ENCODE measurements at regions not wholly inside any gene's neighbourhood (a gene's known extent, or its start where the extent isn't known, plus 50 kb on each side); places are given as distances from the start of the nearest gene placed in this dataset.
A peak's percentile ranks its signal among the peaks of the same experiment; 100 is the strongest.

DNA sequence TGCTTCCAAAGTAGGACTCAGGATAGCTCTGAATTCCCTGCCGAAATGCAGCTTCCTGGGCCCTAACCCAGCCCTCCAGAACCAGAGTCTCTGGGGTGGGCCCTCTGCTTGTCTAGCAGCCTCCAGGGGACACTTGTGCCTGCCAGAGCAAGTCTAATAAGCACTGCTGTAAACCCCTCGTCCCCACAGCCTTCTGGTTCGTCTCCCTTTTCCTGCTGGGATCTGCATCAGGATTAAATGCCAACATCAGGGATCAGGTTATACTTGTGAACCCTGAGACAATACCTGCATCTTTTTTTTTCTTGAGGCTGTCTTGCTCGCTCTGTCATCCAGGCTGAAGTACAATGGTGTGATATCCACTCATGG, 282.0 kb downstream of the SEC14L1 start:
- intact Hi-C loops (cut with micrococcal nuclease) = no loop called here
- Mint-ChIP-seq H3K27ac (peak overlapping the region; percentile 41), H3K36me3 (ENCODE audit: low read depth) (no peaks in the 10 kb centered on the region), H3K9me3 (no peaks in the 10 kb centered on the region), H3K4me1 (ENCODE audit: low read depth) (peaks cover 60% of the 10 kb centered on the region), H3K4me3 (no peak overlapping the region), H3K27me3 (ENCODE audit: low read depth) (no peaks in the 10 kb centered on the region)
- no peak for DNase-seq
- CTCF ChIA-PET = interaction anchor here (1.2 to 2.5 kb wide), 3 partner anchors 13 to 31 kb away, joined by 3 to 17 read pairs (median 8); no protein-coding TSS in a partner anchor

DNA sequence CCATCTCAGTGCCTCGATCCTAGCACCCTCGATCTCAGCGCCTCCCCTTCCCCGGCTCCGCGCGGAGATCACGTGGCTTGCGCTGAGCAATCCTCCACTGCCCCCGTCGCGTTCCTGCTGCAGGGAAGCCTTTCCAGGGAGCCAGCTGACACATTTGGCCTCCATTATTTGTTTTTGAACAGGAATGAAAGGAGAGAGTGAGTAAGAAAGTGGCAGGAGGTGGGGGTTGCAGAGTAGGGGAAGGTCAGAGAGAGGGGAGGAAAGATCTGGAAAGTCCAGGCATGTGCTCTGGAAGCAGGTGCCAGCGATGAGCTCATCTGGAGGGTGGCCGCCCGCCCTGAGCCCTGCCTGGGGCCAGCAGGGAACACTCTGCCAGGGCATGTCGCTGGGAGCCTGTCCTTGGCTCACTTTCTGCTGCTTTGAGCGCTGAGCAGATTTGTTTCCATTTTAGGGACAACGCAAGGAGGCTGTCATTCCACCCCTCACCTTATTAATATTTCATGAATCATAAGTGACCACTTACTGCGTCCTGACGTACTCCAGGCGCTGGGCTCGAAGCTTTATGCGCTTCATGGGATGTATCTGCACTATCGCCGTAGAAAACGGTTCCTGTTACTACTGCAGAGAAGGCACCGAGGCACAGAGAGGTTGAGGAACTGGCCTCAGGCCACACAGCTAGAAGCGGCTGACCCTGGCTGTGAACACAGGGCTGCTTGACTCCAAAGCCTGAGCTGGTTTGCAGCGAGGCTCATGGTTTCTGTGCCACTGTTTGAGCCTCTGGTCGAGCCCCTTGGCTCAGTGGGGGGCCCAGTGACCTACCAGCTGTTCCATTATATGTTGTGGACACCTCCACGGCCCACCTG, 283.1 kb downstream of the SEC14L1 start:
- DNase-seq = no peak
- H3K9me3 Mint-ChIP-seq = no peaks in the 10 kb centered on the region
- no peaks in the 10 kb centered on the region for H3K27me3 Mint-ChIP-seq (ENCODE audit: low read depth)
- no peaks in the 10 kb centered on the region for H3K36me3 Mint-ChIP-seq (ENCODE audit: low read depth)
- H3K27ac Mint-ChIP-seq = no peak overlapping the region
- CTCF ChIA-PET = interaction anchor here (0.6 to 3.3 kb wide), 3 partner anchors 14 to 36 kb away, joined by 4 to 15 read pairs (median 8); no protein-coding TSS in a partner anchor
- H3K4me1 Mint-ChIP-seq (ENCODE audit: low read depth) = peaks cover 71% of the 10 kb centered on the region
- H3K4me3 Mint-ChIP-seq = no peak overlapping the region
- intact Hi-C loops (cut with micrococcal nuclease) = no loop called here

DNA sequence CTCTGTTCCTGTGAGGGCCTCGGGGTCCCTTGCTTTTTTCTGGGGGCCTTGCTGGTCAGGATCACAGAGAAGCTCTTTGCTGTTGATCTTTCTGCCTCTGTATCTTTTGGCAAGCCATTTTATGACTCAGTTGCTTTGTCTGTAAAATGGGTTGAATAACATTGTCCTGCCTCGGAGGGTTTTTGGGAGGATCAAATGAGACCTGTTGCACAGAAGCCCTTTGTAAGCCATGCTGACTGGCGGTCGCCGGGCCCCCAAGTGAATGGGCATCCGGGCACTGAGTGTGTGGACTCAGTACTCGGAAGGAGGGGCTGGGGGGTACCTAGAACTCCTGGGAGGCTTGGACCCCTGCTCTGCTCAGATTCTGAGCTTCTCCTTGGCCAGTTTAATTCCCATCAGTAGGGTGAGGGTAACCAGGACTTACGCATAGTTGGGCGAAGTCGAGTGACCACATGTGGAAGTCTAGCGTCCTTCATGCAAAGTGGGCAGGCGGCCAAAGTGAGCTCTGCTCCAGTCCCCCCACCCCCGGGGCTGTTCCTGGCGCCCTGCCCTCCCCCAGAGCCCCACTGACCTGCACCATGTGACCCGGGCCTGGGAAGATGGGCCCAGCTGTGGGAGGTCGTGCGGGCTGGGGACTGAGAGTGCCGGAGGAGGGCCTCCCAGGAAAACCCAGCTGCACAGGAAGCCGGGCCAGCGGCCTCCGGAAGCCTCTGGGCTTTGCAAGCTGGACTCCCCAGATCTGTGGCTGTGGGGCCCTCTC, 284.0 kb downstream of the SEC14L1 start:
- Mint-ChIP-seq H3K4me1 (ENCODE audit: low read depth) (peaks cover 75% of the 10 kb centered on the region), H3K4me3 (no peak overlapping the region), H3K9me3 (no peaks in the 10 kb centered on the region), H3K27me3 (ENCODE audit: low read depth) (no peaks in the 10 kb centered on the region), H3K36me3 (ENCODE audit: low read depth) (no peaks in the 10 kb centered on the region), H3K27ac (peak overlapping the region; percentile 30)
- DNase-seq = no peak
- CTCF ChIA-PET = interaction anchor here (0.7 to 3.3 kb wide), 3 partner anchors 12 to 24 kb away, joined by 3 to 15 read pairs (median 8); no protein-coding TSS in a partner anchor
- intact Hi-C loops (cut with micrococcal nuclease) = no loop called here

DNA sequence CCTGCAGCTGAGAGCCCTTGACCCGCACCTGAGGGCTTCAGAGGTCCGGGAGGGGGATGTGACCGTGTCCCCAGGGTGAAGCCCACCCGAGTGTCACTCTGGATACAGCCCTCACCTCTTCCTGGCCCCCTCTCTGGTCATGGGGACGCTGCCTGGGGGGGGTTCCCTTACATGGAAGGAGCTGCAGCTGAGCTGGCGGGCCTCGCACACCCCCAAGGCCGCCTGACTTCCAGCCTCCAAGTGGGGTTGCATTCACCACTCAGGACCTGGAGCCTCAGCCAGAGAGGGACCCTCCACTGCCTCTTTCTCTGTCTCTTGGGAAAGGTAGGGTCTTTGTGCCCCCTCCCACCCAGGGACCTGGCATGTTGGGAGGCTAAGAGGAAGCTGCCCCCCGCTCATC, 284.6 kb downstream of the SEC14L1 start:
- Mint-ChIP-seq H3K4me1 (ENCODE audit: low read depth) (peaks cover 75% of the 10 kb centered on the region), H3K27me3 (ENCODE audit: low read depth) (no peaks in the 10 kb centered on the region), H3K36me3 (ENCODE audit: low read depth) (no peaks in the 10 kb centered on the region), H3K4me3 (no peak overlapping the region), H3K27ac (peak overlapping the region; percentile 30), H3K9me3 (no peaks in the 10 kb centered on the region)
- intact Hi-C loops (cut with micrococcal nuclease) = no loop called here
- no peak for DNase-seq
- CTCF ChIA-PET = interaction anchor here (2.4 to 3.3 kb wide), 2 partner anchors 16 to 25 kb away, joined by 8 to 15 read pairs; no protein-coding TSS in a partner anchor

DNA sequence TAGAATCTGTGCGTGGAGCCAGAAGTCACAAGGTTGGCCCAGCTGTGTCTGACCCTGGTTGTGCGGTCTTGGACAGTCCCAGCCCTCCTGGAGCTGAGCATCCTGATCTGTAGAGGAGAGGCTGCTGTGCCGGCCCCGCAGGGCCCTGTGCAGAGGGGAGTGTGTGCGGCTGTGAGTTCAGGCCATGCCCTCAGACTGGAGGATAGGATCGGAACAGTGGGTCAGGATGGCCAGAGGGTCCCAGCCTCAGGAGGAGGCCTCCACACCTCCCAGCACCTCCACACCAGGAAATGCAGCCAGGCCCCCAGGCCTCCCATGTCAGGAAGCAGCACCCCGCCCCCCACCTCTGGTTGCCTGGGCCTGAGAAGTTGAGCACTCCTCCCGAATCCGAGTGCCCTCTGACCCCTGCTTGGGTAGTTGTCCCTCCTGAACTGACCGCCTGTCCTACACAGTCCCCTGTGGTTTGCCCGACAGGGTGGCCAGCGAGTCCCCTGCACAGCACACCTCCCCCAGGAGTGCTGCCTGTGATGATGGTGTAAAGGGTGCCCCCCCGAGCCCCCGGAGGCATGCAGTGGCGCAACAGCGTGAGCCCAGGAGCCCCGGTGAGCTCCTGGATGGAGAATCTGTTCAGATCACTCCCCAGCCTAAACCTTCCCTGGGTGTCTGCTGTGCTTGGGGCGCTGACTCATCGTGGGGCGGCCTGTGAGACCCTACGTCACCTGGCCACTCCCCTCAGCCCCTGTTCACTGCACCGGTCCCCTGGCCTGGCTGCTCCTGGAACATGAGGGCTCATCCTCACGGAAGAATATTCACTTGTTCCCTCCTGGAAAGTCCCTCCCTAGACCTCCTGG, 285.2 kb downstream of the SEC14L1 start:
- Mint-ChIP-seq H3K27ac (peak overlapping the region; percentile 30), H3K27me3 (ENCODE audit: low read depth) (no peaks in the 10 kb centered on the region), H3K4me1 (ENCODE audit: low read depth) (peaks cover 75% of the 10 kb centered on the region), H3K9me3 (no peaks in the 10 kb centered on the region), H3K4me3 (no peak overlapping the region), H3K36me3 (ENCODE audit: low read depth) (no peaks in the 10 kb centered on the region)
- intact Hi-C loops (cut with micrococcal nuclease) = no loop called here
- CTCF ChIA-PET = interaction anchor here (1.1 to 3.3 kb wide), 3 partner anchors 14 to 26 kb away, joined by 4 to 15 read pairs (median 9); no protein-coding TSS in a partner anchor
- peak; percentile 49 for DNase-seq

DNA sequence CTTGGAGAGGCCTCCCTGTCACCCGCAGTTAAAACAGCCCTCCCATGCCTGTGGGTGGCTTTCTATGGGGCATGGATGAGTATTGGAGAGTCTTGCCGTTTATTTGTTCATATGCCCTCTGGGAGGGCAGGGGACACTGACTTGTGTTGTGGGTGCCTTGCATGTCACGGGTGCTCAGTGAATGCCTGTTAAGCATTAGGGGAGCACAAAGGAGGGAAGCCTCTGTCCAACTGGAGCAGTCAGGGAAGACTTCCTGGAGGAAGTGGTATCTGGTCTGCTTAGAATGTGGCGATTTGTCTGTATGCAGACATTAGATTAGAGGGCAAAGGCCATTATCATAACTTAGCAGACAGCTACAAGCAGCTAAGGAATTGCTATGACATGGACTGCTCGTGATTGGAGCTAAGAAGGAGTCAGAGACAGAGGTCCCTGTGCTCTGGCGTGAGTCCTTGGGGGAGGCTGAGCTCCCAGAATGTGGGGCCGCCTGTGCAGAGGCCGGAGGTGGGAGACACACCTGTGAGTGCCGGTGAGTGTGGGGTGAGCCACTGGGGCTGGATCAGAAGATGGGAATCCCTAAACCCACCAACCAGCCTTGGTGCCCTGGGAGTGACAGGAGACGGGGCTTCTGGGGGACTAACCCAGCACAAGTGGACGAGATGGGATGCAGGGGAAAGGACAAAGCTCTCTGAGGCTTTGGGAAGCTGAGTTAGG, 286.1 kb downstream of the SEC14L1 start:
- no peaks in the 10 kb centered on the region for H3K36me3 Mint-ChIP-seq (ENCODE audit: low read depth)
- peaks cover 74% of the 10 kb centered on the region for H3K4me1 Mint-ChIP-seq (ENCODE audit: low read depth)
- intact Hi-C loops (cut with micrococcal nuclease) = no loop called here
- no peaks in the 10 kb centered on the region for H3K9me3 Mint-ChIP-seq
- CTCF ChIA-PET = interaction anchor here (0.8 to 5.3 kb wide), 4 partner anchors 15 to 69 kb away, joined by 3 to 93 read pairs (median 6); no protein-coding TSS in a partner anchor
- H3K4me3 Mint-ChIP-seq = no peak overlapping the region
- DNase-seq = no peak
- H3K27ac Mint-ChIP-seq = peak overlapping the region; percentile 20
- H3K27me3 Mint-ChIP-seq (ENCODE audit: low read depth) = no peaks in the 10 kb centered on the region

DNA sequence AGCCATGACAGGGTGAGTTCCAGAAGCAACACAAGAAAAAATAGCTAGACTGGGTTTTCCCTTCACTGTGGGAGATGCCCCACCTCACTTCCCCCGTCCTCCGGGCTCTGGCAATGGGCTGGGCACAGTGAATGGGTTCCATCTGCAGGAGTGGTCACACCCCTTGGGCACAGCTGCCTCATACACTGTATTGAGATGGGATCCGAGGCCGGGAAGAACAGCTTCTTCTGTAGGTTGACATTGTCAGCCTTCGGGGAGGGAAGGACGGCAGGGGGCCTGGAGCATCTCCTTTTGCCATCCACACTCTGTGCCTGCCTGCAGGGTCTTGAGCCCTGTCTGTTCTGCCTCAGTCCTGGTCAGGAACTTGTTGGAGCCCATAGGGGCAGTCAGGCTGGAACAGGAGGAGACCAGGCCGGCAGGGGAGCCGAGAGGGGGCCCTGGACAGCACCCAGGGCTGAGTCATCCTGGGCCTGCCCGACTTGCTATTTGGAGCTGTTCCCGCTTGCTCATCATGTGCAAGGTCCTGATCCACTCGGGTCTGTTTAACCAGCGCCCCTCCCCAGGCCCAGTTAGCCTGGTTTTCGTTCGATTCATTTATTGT, 286.7 kb downstream of the SEC14L1 start:
- H3K27me3 Mint-ChIP-seq (ENCODE audit: low read depth) = no peaks in the 10 kb centered on the region
- H3K4me3 Mint-ChIP-seq = no peak overlapping the region
- peaks cover 78% of the 10 kb centered on the region for H3K4me1 Mint-ChIP-seq (ENCODE audit: low read depth)
- no peaks in the 10 kb centered on the region for H3K36me3 Mint-ChIP-seq (ENCODE audit: low read depth)
- CTCF ChIA-PET = interaction anchor here (0.8 to 5.3 kb wide), 7 partner anchors 12 to 68 kb away, joined by 3 to 93 read pairs (median 9); no protein-coding TSS in a partner anchor
- no peak for DNase-seq
- no peak overlapping the region for H3K27ac Mint-ChIP-seq
- intact Hi-C loops (cut with micrococcal nuclease) = no loop called here
- H3K9me3 Mint-ChIP-seq = no peaks in the 10 kb centered on the region

DNA sequence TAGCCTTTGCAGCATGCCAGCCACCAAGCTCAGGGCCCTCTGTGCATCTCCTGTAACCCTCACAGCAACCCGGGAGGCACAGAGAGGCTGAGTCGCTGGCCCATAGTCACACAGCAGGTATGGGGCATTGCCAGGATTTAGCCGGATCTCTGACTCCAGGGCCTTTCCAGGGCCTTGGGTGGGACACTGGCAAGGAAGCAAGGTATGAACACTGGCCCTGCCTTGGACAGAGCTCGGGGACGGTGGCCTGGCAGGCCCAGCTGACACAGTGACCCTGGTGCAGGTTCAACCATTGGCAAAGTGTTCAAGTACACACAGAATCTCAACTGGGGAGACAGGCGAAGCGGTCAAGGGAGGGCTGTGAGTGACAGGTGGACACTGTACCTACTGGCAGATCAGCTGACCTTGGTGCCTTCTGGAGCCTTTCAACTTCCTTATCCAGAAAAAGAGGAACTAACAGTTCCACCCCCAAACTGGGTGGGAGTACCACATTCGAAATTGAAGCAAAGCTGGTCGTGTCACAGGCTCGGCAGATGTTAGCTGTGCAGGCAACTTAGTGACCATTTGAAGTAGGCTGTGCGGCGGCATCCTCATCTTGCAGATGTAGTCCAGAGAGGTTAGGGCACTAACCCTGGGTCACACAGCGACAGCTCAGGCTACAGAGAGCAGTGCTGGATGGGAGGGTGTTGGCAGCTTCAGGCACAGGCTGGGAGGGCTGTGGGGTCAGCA, 287.4 kb downstream of the SEC14L1 start:
- intact Hi-C loops (cut with micrococcal nuclease) = no loop called here
- no peak for DNase-seq
- Mint-ChIP-seq H3K9me3 (no peaks in the 10 kb centered on the region), H3K27me3 (ENCODE audit: low read depth) (no peaks in the 10 kb centered on the region), H3K36me3 (ENCODE audit: low read depth) (no peaks in the 10 kb centered on the region), H3K4me1 (ENCODE audit: low read depth) (peaks cover 85% of the 10 kb centered on the region), H3K4me3 (no peak overlapping the region), H3K27ac (no peak overlapping the region)
- CTCF ChIA-PET = interaction anchor here (0.8 to 5.3 kb wide), 14 partner anchors 7 to 114 kb away, joined by 3 to 93 read pairs (median 10); no protein-coding TSS in a partner anchor

DNA sequence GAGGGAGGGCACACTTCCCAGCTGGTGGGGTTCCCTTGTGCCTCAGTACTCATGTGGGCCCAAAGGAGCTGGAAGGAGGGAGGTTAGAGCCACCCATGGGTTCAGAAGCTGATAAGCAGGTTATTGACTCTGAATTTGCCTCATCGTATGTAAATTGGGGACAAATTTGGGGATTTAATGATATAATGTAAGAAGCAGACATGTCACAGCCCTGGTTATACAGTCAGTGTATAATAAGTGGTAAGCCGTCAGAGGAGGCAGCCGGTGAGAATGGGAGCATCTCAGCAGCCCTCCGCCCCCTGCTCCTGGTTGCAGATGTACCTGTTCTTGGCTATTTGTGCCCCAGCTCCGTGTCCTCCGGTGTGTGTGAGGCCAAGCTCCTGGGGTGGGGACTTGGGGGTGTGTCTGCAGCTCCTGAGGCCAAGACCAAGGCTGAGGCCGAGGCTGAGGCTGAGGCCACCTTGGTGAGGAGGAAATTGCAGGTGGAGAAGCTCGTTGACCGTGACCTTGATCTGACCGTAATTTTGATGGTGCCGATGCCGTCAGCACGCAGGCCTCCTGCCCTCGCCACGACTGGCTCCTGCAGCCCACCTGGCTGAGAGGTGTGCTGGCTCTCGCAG, 288.1 kb downstream of the SEC14L1 start:
- Mint-ChIP-seq H3K9me3 (no peaks in the 10 kb centered on the region), H3K27ac (no peak overlapping the region), H3K27me3 (ENCODE audit: low read depth) (no peaks in the 10 kb centered on the region), H3K4me1 (ENCODE audit: low read depth) (peaks cover 86% of the 10 kb centered on the region), H3K4me3 (no peak overlapping the region), H3K36me3 (ENCODE audit: low read depth) (no peaks in the 10 kb centered on the region)
- DNase-seq = no peak
- CTCF ChIA-PET = interaction anchor here (1.1 to 5.3 kb wide), 20 partner anchors 8 to 114 kb away, joined by 3 to 93 read pairs (median 10); no protein-coding TSS in a partner anchor
- intact Hi-C loops (cut with micrococcal nuclease) = no loop called here

DNA sequence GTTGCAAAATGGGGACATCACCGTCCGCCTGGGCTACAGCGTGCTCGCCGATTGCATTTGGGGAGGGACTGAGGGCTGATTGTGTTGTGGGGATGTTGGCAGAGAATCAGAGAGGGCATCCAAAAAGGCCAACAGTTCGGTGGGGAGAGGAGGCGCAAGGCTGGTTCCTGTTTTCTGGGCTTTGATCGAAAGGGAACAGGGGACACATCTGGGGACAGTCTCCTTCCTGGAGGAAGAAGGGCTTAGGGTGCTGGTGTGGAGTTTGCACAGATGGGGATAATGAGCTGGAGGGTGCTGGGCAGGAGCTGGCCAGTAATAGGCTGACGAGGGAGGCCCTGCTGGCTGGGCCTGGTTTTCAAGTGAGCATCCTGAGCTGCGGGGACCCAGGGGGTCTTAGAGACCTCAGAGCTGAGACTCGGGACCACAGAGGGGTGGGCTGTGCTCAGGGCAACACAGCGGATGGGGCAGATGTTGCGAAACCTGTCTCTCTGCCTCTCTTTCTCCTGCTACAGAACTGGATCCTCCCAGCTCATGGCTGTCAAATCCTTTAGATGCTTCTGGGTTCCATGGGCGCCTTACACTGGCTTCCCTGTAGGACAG, 288.7 kb downstream of the SEC14L1 start:
- Mint-ChIP-seq H3K27ac (no peak overlapping the region), H3K4me3 (no peak overlapping the region)

More for the DNA sequence above, 288.7 kb downstream of the SEC14L1 start:
- CTCF ChIA-PET = interaction anchor here (0.7 to 5.3 kb wide), 31 partner anchors 9 to 305 kb away, joined by 3 to 93 read pairs (median 8); no protein-coding TSS in a partner anchor
- intact Hi-C loops (cut with micrococcal nuclease) = no loop called here
- DNase-seq = no peak
- H3K9me3 Mint-ChIP-seq = no peaks in the 10 kb centered on the region
- no peaks in the 10 kb centered on the region for H3K27me3 Mint-ChIP-seq (ENCODE audit: low read depth)
- H3K36me3 Mint-ChIP-seq (ENCODE audit: low read depth) = no peaks in the 10 kb centered on the region
- peaks cover 88% of the 10 kb centered on the region for H3K4me1 Mint-ChIP-seq (ENCODE audit: low read depth)

Data from activated naive CD4-positive, alpha-beta T cell treated with anti-CD3 and anti-CD28 coated beads for 36 hours (primary cell).